ENCODE measurements at regions not wholly inside any gene's neighbourhood (a gene's known extent, or its start where the extent isn't known, plus 50 kb on each side); places are given as distances from the start of the nearest gene placed in this dataset.

DNA sequence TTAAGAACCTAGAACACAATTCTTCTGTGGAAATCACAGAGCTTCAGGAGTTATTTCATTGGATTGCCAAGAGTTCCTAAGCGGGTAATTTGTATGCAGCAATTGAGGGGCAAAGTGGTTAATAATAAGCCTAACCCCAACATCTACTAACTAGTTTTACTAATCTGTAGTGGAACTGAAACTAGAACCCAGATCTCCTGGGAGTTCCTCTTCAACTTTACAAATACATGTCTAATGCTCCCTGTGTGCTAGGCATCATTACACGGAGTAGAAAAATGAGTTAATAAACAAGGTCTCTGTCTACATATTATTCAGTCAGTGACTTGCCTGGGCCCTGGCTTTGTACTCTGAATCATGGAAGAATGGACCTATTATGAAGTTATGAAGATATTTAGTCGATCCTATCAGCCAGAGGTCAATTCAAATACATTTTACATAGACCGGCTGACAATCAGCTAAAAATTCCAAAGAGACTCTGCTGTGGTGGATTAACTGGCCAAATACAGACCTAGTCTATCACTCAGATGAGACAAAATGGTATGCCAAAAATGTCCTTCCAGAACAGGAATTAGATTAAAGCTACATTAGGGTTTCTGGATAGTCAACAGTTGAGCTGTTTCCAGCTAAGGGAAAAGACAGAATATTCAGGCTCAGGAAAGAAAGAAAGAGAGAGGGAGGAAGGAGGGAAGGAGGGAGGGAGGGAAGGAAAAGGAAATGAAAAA, 326.0 kb downstream of the FBXW7 start:
- TF ChIP-seq POLR2AphosphoS5 (IDR thresholded peaks at IDR 0.05; ENCODE audit: low read depth, low read length) = no peak
- TF ChIP-seq TAF1 (IDR thresholded peaks at IDR 0.05; ENCODE audit: borderline replicate concordance, insufficient read depth, low read length) = no peak
- TF ChIP-seq SIN3A (IDR thresholded peaks at IDR 0.05; ENCODE audit: borderline replicate concordance, insufficient read depth, low read length) = no peak
- no peak for TF ChIP-seq FOXP2 (optimal IDR thresholded peaks at IDR 0.05; ENCODE audit: borderline replicate concordance, extremely low read depth, extremely low read length, insufficient read depth)
- TF ChIP-seq, protein P1, sequence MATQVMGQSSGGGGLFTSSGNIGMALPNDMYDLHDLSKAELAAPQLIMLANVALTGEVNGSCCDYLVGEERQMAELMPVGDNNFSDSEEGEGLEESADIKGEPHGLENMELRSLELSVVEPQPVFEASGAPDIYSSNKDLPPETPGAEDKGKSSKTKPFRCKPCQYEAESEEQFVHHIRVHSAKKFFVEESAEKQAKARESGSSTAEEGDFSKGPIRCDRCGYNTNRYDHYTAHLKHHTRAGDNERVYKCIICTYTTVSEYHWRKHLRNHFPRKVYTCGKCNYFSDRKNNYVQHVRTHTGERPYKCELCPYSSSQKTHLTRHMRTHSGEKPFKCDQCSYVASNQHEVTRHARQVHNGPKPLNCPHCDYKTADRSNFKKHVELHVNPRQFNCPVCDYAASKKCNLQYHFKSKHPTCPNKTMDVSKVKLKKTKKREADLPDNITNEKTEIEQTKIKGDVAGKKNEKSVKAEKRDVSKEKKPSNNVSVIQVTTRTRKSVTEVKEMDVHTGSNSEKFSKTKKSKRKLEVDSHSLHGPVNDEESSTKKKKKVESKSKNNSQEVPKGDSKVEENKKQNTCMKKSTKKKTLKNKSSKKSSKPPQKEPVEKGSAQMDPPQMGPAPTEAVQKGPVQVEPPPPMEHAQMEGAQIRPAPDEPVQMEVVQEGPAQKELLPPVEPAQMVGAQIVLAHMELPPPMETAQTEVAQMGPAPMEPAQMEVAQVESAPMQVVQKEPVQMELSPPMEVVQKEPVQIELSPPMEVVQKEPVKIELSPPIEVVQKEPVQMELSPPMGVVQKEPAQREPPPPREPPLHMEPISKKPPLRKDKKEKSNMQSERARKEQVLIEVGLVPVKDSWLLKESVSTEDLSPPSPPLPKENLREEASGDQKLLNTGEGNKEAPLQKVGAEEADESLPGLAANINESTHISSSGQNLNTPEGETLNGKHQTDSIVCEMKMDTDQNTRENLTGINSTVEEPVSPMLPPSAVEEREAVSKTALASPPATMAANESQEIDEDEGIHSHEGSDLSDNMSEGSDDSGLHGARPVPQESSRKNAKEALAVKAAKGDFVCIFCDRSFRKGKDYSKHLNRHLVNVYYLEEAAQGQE (IDR thresholded peaks at IDR 0.05; ENCODE audit: insufficient read depth in 1 of 2, low read depth in 2 of 2, low read length in 2 of 2) = no peak

DNA sequence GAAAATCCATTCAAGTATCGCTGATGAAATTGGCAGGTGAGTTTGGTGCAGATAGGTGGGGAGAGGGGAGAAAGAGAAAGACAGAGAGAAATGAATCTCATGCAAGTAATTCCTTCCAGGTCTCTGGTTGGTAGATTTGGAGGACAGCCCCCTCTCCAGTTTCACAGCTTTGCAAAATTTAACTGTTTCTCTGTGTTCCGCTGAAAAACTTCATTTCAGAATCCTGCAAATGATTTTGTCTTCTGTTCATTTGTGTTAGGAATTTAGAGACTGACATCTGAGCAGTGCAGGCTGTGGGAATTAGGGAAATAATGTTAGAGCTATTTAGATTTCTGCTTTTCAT, 328.5 kb downstream of the FBXW7 start:
- TF ChIP-seq TAF1 (IDR thresholded peaks at IDR 0.05; ENCODE audit: borderline replicate concordance, insufficient read depth, low read length) (no peak), SIN3A (IDR thresholded peaks at IDR 0.05; ENCODE audit: borderline replicate concordance, insufficient read depth, low read length) (no peak), FOXP2 (optimal IDR thresholded peaks at IDR 0.05; ENCODE audit: borderline replicate concordance, extremely low read depth, extremely low read length, insufficient read depth) (no peak), POLR2AphosphoS5 (IDR thresholded peaks at IDR 0.05; ENCODE audit: low read depth, low read length) (no peak)
- TF ChIP-seq, protein P1 (IDR thresholded peaks at IDR 0.05; ENCODE audit: insufficient read depth in 1 of 2, low read depth in 2 of 2, low read length in 2 of 2) = no peak

DNA sequence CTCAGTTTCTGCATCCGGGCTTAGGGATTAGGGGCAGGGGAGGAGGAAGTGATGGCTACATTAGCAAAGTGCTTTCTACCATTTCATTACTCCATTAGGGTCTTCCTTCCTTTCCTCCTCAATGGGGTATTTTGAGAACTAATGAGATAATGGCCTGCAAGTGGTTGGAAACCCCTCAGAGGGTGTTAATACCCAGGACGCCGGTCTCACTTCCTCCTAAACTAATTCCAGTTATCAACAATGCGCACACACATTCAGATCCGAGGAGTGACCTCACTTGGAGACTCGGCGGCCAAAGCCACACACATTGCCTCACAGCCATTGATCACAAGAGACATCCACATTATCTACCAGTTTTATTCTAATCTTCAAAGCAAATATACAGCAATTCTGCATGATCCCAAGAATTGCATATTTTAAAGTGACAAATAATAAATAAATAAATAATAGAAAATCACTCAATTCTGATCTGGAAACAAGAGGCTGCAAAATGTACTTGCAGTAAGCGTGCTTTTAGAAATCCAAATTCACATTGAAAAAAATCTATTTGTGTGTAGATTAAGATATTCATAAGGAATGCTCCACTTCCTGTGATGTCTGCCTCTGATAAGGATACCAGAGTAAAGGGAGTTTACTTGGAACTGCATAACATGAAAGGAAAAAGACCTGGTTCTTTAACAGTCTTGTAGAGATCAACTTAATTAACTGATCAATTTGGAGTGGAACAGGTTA, 329.1 kb downstream of the FBXW7 start:
- TF ChIP-seq FOXP2 (optimal IDR thresholded peaks at IDR 0.05; ENCODE audit: borderline replicate concordance, extremely low read depth, extremely low read length, insufficient read depth) (no peak), TAF1 (IDR thresholded peaks at IDR 0.05; ENCODE audit: borderline replicate concordance, insufficient read depth, low read length) (no peak), SIN3A (IDR thresholded peaks at IDR 0.05; ENCODE audit: borderline replicate concordance, insufficient read depth, low read length) (no peak), POLR2AphosphoS5 (IDR thresholded peaks at IDR 0.05; ENCODE audit: low read depth, low read length) (no peak)
- TF ChIP-seq, protein P1 (IDR thresholded peaks at IDR 0.05; ENCODE audit: insufficient read depth in 1 of 2, low read depth in 2 of 2, low read length in 2 of 2) = no peak

DNA sequence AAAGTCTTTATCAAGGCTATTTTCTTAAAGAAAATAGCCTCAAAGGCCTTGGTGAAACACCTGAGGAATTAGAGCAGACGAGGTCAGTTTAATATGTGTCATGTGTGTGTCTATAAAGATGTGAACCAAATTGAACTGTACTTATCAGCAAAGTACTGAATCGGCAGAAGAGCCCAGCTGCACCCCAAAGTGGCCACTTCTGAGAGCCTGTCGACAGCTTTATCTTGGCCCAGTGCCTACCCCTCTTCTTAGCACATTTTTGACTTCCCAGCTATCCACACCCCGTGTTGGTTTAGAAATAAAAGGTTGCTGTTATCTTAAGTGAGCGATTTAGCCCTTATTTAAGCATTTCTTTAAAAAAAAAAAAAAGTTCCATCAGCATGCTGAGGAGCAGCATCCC, 329.7 kb downstream of the FBXW7 start:
- TF ChIP-seq, protein P1 (IDR thresholded peaks at IDR 0.05; ENCODE audit: insufficient read depth in 1 of 2, low read depth in 2 of 2, low read length in 2 of 2) = no peak
- TF ChIP-seq FOXP2 (optimal IDR thresholded peaks at IDR 0.05; ENCODE audit: borderline replicate concordance, extremely low read depth, extremely low read length, insufficient read depth) = no peak
- no peak for TF ChIP-seq POLR2AphosphoS5 (IDR thresholded peaks at IDR 0.05; ENCODE audit: low read depth, low read length)
- TF ChIP-seq TAF1 (IDR thresholded peaks at IDR 0.05; ENCODE audit: borderline replicate concordance, insufficient read depth, low read length) = no peak
- no peak for TF ChIP-seq SIN3A (IDR thresholded peaks at IDR 0.05; ENCODE audit: borderline replicate concordance, insufficient read depth, low read length)

Data from PFSK-1 (cell line).